Adrenal gland (tissue), 5 donors: ENCODE measurements at regions not wholly inside any gene's neighbourhood (a gene's known extent, or its start where the extent isn't known, plus 50 kb on each side); places are given as distances from the start of the nearest gene placed in this dataset.

ENCODE experiments used
- POLR2A ChIP-seq, 2 donors: fragments of 450-650 bp; IDR thresholded peaks; one replicate each; pipeline ENCODE4 v1.6.1; 2017; ENCODE audit warnings: antibody characterized with exemption in 2 of 2, mild to moderate bottlenecking in 2 of 2, moderate library complexity in 1 of 2
- TF ChIP-seq, protein P1 (sequence below), 6 experiments: fragments of 450-650 bp in 4 of 6; fragments of 200-600 bp in 2 of 6; sonication (generic) in 1 of 6; IDR thresholded peaks; 1 replicate in 5 of 6; 2 replicates in 1 of 6; pipeline versions ENCODE4 v1.5.1 to v1.8.0; 2016 to 2021; ENCODE audit warnings: antibody characterized with exemption in 6 of 6, mild to moderate bottlenecking in 2 of 6, moderate library complexity in 1 of 6
- donor health status: DM: no; HTN: no; CAD: no.

DNA sequence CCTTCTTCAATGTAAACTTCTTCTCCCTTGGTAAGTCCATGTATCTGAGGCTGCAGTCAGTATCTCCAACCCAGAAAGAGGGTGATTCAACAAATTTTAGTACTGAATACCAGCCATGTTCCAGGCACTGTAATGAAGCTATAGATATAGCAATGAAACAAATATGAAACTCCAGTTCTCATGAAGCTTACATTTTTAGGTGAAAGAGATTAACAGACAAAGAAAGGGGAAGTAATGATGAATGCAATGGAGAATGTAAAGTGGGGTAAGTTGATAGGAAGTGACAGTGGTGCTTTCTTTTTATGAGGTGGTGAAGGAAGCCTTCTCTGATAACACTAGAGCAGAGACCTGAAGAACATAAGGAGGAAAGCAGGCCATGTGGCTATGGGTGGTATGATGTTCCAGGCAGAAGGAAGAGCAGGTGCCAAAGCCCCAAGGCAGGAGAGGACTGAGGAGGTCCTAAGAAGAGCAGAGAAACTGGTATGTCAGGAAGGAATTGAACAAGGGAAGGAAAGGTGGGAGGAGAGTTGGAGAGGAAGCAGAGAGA lies 143.6 kb downstream of the TFAP2B start:
- TF ChIP-seq, protein P1, sequence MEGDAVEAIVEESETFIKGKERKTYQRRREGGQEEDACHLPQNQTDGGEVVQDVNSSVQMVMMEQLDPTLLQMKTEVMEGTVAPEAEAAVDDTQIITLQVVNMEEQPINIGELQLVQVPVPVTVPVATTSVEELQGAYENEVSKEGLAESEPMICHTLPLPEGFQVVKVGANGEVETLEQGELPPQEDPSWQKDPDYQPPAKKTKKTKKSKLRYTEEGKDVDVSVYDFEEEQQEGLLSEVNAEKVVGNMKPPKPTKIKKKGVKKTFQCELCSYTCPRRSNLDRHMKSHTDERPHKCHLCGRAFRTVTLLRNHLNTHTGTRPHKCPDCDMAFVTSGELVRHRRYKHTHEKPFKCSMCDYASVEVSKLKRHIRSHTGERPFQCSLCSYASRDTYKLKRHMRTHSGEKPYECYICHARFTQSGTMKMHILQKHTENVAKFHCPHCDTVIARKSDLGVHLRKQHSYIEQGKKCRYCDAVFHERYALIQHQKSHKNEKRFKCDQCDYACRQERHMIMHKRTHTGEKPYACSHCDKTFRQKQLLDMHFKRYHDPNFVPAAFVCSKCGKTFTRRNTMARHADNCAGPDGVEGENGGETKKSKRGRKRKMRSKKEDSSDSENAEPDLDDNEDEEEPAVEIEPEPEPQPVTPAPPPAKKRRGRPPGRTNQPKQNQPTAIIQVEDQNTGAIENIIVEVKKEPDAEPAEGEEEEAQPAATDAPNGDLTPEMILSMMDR (IDR thresholded peaks at IDR 0.05): no peak
- no peak for TF ChIP-seq POLR2A (IDR thresholded peaks at IDR 0.05)
